ENCODE measurements at regions not wholly inside any gene's neighbourhood (a gene's known extent, or its start where the extent isn't known, plus 50 kb on each side); places are given as distances from the start of the nearest gene placed in this dataset.

DNA sequence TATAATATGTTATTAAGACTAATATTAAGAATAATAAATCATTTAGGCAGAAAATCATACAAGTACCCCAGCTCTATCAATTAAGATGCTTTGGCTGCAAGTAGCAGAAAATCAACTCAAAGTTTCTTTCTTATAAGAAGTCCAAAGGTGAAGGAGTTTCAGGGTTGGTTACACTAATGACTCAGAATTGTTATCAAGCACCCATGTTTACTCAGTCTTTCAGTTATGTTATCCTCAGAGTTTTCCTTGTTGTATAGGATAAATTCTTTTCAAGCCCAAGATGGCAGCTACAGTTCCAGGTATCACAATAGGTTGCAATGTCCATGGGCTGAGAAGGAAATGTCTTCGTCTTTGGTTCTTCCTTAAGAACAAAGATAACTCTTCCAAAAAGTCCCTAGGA is 163.6 kb downstream of the TNFSF18 start:
- TF ChIP-seq, protein P1, sequence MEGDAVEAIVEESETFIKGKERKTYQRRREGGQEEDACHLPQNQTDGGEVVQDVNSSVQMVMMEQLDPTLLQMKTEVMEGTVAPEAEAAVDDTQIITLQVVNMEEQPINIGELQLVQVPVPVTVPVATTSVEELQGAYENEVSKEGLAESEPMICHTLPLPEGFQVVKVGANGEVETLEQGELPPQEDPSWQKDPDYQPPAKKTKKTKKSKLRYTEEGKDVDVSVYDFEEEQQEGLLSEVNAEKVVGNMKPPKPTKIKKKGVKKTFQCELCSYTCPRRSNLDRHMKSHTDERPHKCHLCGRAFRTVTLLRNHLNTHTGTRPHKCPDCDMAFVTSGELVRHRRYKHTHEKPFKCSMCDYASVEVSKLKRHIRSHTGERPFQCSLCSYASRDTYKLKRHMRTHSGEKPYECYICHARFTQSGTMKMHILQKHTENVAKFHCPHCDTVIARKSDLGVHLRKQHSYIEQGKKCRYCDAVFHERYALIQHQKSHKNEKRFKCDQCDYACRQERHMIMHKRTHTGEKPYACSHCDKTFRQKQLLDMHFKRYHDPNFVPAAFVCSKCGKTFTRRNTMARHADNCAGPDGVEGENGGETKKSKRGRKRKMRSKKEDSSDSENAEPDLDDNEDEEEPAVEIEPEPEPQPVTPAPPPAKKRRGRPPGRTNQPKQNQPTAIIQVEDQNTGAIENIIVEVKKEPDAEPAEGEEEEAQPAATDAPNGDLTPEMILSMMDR (IDR thresholded peaks at IDR 0.05; ENCODE audit: low read length): no peak
- TF ChIP-seq EZH2 (IDR thresholded peaks at IDR 0.05; ENCODE audit: borderline replicate concordance, low read length): no peak
